ENCODE measurements at regions not wholly inside any gene's neighbourhood (a gene's known extent, or its start where the extent isn't known, plus 50 kb on each side); places are given as distances from the start of the nearest gene placed in this dataset.

- Histone ChIP-seq H3K4me3 (ENCODE audit: low read depth, low read length) (no peak overlapping the region), H3K36me3 (replicated peaks) (no peaks in the 10 kb centered on the region), H3K27me3 (replicated peaks) (no peaks in the 10 kb centered on the region), H3K27ac (no peak overlapping the region)
- in situ Hi-C loops (cut with HindIII; ENCODE audit: low pct_ligation_motif_present, low sequenced_read_pairs) = no loop called here
- no peak for DNase-seq
- TF ChIP-seq CTCF (IDR thresholded peaks at IDR 0.05; ENCODE audit: low read depth, low read length, missing control alignments) = no peak
Measured at GRCh38 chr7:16121876-16122390, 299.4 kb downstream of the CRPPA start.

- in situ Hi-C loops (cut with HindIII; ENCODE audit: low pct_ligation_motif_present, low sequenced_read_pairs) = no loop called here
- Histone ChIP-seq H3K27ac (no peak overlapping the region), H3K27me3 (replicated peaks) (no peaks in the 10 kb centered on the region), H3K36me3 (replicated peaks) (no peaks in the 10 kb centered on the region), H3K4me3 (ENCODE audit: low read depth, low read length) (no peak overlapping the region)
- DNase-seq = no peak
- TF ChIP-seq CTCF (IDR thresholded peaks at IDR 0.05; ENCODE audit: low read depth, low read length, missing control alignments) = no peak
Measured at GRCh38 chr7:16115374-16115773, 306.0 kb downstream of the CRPPA start.

GRCh38 chr7:16114633-16115032 lies 306.7 kb downstream of the CRPPA start:
- no peaks in the 10 kb centered on the region for H3K27me3 ChIP-seq (replicated peaks)
- H3K27ac ChIP-seq = no peak overlapping the region
- in situ Hi-C loops (cut with HindIII; ENCODE audit: low pct_ligation_motif_present, low sequenced_read_pairs) = no loop called here
- no peaks in the 10 kb centered on the region for H3K36me3 ChIP-seq (replicated peaks)
- DNase-seq = no peak
- no peak overlapping the region for H3K4me3 ChIP-seq (ENCODE audit: low read depth, low read length)
- peak; percentile 38 for TF ChIP-seq CTCF (IDR thresholded peaks at IDR 0.05; ENCODE audit: low read depth, low read length, missing control alignments)

GRCh38 chr7:16114071-16114470 lies 307.3 kb downstream of the CRPPA start:
- no peak for TF ChIP-seq CTCF (IDR thresholded peaks at IDR 0.05; ENCODE audit: low read depth, low read length, missing control alignments)
- Histone ChIP-seq H3K36me3 (replicated peaks) (no peaks in the 10 kb centered on the region), H3K27me3 (replicated peaks) (no peaks in the 10 kb centered on the region), H3K4me3 (ENCODE audit: low read depth, low read length) (no peak overlapping the region), H3K27ac (no peak overlapping the region)
- in situ Hi-C loops (cut with HindIII; ENCODE audit: low pct_ligation_motif_present, low sequenced_read_pairs) = no loop called here
- no peak for DNase-seq

GRCh38 chr7:16113058-16113457 lies 308.3 kb downstream of the CRPPA start:
- no peak for TF ChIP-seq CTCF (IDR thresholded peaks at IDR 0.05; ENCODE audit: low read depth, low read length, missing control alignments)
- no peaks in the 10 kb centered on the region for H3K36me3 ChIP-seq (replicated peaks)
- no peak overlapping the region for H3K4me3 ChIP-seq (ENCODE audit: low read depth, low read length)
- in situ Hi-C loops (cut with HindIII; ENCODE audit: low pct_ligation_motif_present, low sequenced_read_pairs) = no loop called here
- H3K27ac ChIP-seq = no peak overlapping the region
- no peaks in the 10 kb centered on the region for H3K27me3 ChIP-seq (replicated peaks)
- DNase-seq = no peak

- in situ Hi-C loops (cut with HindIII; ENCODE audit: low pct_ligation_motif_present, low sequenced_read_pairs) = no loop called here
- Histone ChIP-seq H3K27me3 (replicated peaks) (no peaks in the 10 kb centered on the region), H3K27ac (no peak overlapping the region), H3K4me3 (ENCODE audit: low read depth, low read length) (no peak overlapping the region), H3K36me3 (replicated peaks) (no peaks in the 10 kb centered on the region)
- DNase-seq = no peak
- TF ChIP-seq CTCF (IDR thresholded peaks at IDR 0.05; ENCODE audit: low read depth, low read length, missing control alignments) = no peak
Measured at GRCh38 chr7:16106869-16107268, 314.5 kb downstream of the CRPPA start.
